Fibroblast of peridontal ligament (primary cell): ENCODE measurements at regions not wholly inside any gene's neighbourhood (a gene's known extent, or its start where the extent isn't known, plus 50 kb on each side); places are given as distances from the start of the nearest gene placed in this dataset.
"Not testable (repeated sequence)": the region's sequence is repeated elsewhere in the genome, so short reads cannot be mapped to it uniquely, and the experiment has no call there.

Source experiments
- DNase-seq: peaks from one replicate; pipeline ENCODE4 v3.0.0-alpha.2; 2010; ENCODE audit errors: extremely low read depth

- DNase-seq: not testable (repeated sequence)
These were observed 72.4 kb downstream of the HNRNPD start for GRCh38 chr4:82301390-82301789.

- DNase-seq: no peak
These were observed 80.5 kb downstream of the HNRNPD start for GRCh38 chr4:82293304-82293703.

- no peak for DNase-seq
These were observed 86.1 kb downstream of the HNRNPD start for GRCh38 chr4:82287720-82288119.

- DNase-seq: peak; percentile 97
These were observed 88.7 kb downstream of the HNRNPD start for GRCh38 chr4:82284858-82285805.

GRCh38 chr4:82284475-82284857 is 89.3 kb downstream of the HNRNPD start:
- DNase-seq: no peak

- DNase-seq: no peak
These were observed 90.9 kb downstream of the HNRNPD start for GRCh38 chr4:82282875-82283274.

GRCh38 chr4:82279550-82279949 is 94.2 kb downstream of the HNRNPD start:
- DNase-seq: not testable (repeated sequence)

- DNase-seq: no peak
These were observed 97.5 kb downstream of the HNRNPD start for GRCh38 chr4:82276332-82276640.

GRCh38 chr4:82275431-82276331 is 98.1 kb downstream of the HNRNPD start:
- DNase-seq: no peak

GRCh38 chr4:82274700-82275099 is 99.1 kb downstream of the HNRNPD start:
- DNase-seq: not testable (repeated sequence)

GRCh38 chr4:82272523-82272922 is 101.3 kb downstream of the HNRNPD start:
- not testable (repeated sequence) for DNase-seq

- not testable (repeated sequence) for DNase-seq
These were observed 101.8 kb downstream of the HNRNPD start for GRCh38 chr4:82271915-82272480.

GRCh38 chr4:82268826-82269193 is 105.0 kb downstream of the HNRNPD start:
- no peak for DNase-seq

- DNase-seq: peak; percentile 68
These were observed 105.6 kb downstream of the HNRNPD start for GRCh38 chr4:82268050-82268825.

- no peak for DNase-seq
These were observed 106.3 kb downstream of the HNRNPD start for GRCh38 chr4:82267506-82267905.

- no peak for DNase-seq
These were observed 107.4 kb downstream of the HNRNPD start for GRCh38 chr4:82266345-82266744.

- DNase-seq: no peak
These were observed 112.7 kb downstream of the HNRNPD start for GRCh38 chr4:82261084-82261483.

- DNase-seq: no peak
These were observed 113.2 kb downstream of the HNRNPD start for GRCh38 chr4:82260632-82261031.

- no peak for DNase-seq
These were observed 117.1 kb downstream of the HNRNPD start for GRCh38 chr4:82256718-82257117.

GRCh38 chr4:82255657-82256056 is 118.1 kb downstream of the HNRNPD start:
- DNase-seq: no peak

GRCh38 chr4:82248903-82249632 is 124.7 kb downstream of the HNRNPD start:
- no peak for DNase-seq
